WTC11 (cell line): ENCODE measurements at regions not wholly inside any gene's neighbourhood (a gene's known extent, or its start where the extent isn't known, plus 50 kb on each side); places are given as distances from the start of the nearest gene placed in this dataset.
"Not testable (repeated sequence)": the region's sequence is repeated elsewhere in the genome, so short reads cannot be mapped to it uniquely, and the experiment has no call there.

ENCODE experiments used
- ATAC-seq: fragments of 200-7000 bp; cut with Tn5 transposase; 2 replicates; pipeline ENCODE4 v1.10.0; 2021; ENCODE audit warnings: mild to moderate bottlenecking, moderate library complexity
- CTCF ChIA-PET: fragments of 300-600 bp; sonication (Branson Sonifier 250); formaldehyde crosslinking; loops from one replicate; lab custom pipeline; 2021; ENCODE audit warnings: antibody characterized with exemption; lab: Charles Lee
- POLR2A ChIA-PET: fragments of 350-600 bp; sonication (Branson Sonifier 250); formaldehyde crosslinking; loops from one replicate; lab custom pipeline; 2021; ENCODE audit warnings: antibody characterized with exemption; lab: Charles Lee
- DNase-seq: peaks from one replicate; pipeline ENCODE4 v3.0.0; 2021; ENCODE audit warnings: low spot score
- H3K27ac Mint-ChIP-seq: 2 replicates; pipeline ENCODE4 v1.8.0; 2021; ENCODE audit warnings: mixed read lengths
- H3K27me3 Mint-ChIP-seq: 2 replicates; pipeline ENCODE4 v1.8.0; 2021; ENCODE audit warnings: low read depth, mild to moderate bottlenecking, moderate library complexity, mixed read lengths
- H3K36me3 Mint-ChIP-seq: 2 replicates; pipeline ENCODE4 v1.8.0; 2021; ENCODE audit warnings: mixed read lengths
- H3K4me1 Mint-ChIP-seq: 2 replicates; pipeline ENCODE4 v1.8.0; 2022; ENCODE audit warnings: mixed read lengths
- H3K4me3 Mint-ChIP-seq: 2 replicates; pipeline ENCODE4 v1.8.0; 2021; ENCODE audit warnings: mild to moderate bottlenecking, moderate library complexity, mixed read lengths
- H3K9me3 Mint-ChIP-seq: 2 replicates; pipeline ENCODE4 v1.8.0; 2021; ENCODE audit warnings: mixed read lengths
- HMGXB4 ChIP-seq: sonication (generic); formaldehyde crosslinking; IDR thresholded peaks from 2 replicates; pipeline ENCODE4 v1.8.1; 2023; ENCODE audit warnings: mild to moderate bottlenecking, moderate library complexity, missing genetic modification reagents
- NR1H2 ChIP-seq: sonication (generic); formaldehyde crosslinking; IDR thresholded peaks from 2 replicates; pipeline ENCODE4 v1.9.0; 2021; ENCODE audit warnings: mild to moderate bottlenecking, moderate library complexity, missing genetic modification reagents
- USF2 ChIP-seq: sonication (generic); formaldehyde crosslinking; IDR thresholded peaks from 2 replicates; pipeline ENCODE4 v1.8.1; 2023; ENCODE audit warnings: mild to moderate bottlenecking, missing genetic modification reagents, moderate library complexity
- ZBTB21 ChIP-seq: sonication (generic); formaldehyde crosslinking; IDR thresholded peaks from 2 replicates; pipeline ENCODE4 v1.8.1; 2023; ENCODE audit warnings: mild to moderate bottlenecking, missing genetic modification reagents, borderline replicate concordance
- ZNF416 ChIP-seq: fragments of 250-450 bp; sonication (Bioruptor Pico); IDR thresholded peaks from 2 replicates; pipeline ENCODE4 v1.9.0; 2021; ENCODE audit warnings: mild to moderate bottlenecking, inconsistent platforms
- TF ChIP-seq, protein P1 (sequence below): sonication (generic); formaldehyde crosslinking; IDR thresholded peaks from 2 replicates; pipeline ENCODE4 v1.8.0; 2023; ENCODE audit warnings: mild to moderate bottlenecking, missing genetic modification reagents

- H3K27me3 Mint-ChIP-seq, result peaks cover 66% of the 10 kb centered on the region
- H3K9me3 Mint-ChIP-seq, result no peaks in the 10 kb centered on the region
- no peaks in the 10 kb centered on the region for H3K36me3 Mint-ChIP-seq
- peaks cover 10% of the 10 kb centered on the region for H3K4me1 Mint-ChIP-seq
- ChIA-PET CTCF (interaction anchor here (0.6 to 3.3 kb wide), 5 partner anchors 13 to 586 kb away, joined by 3 to 24 read pairs (median 5); no protein-coding TSS in a partner anchor), POLR2A (no interaction called here)
- no peak for DNase-seq
- peak overlapping the region; percentile 87 for H3K4me3 Mint-ChIP-seq
- 0 out of 2 replicates have a peak, but pooled peaks have one; percentile 32 for TF ChIP-seq USF2 (CRISPR knock-in tag)
- TF ChIP-seq ZNF416 (CRISPR knock-in tag), result no peak
- ATAC-seq, result peak; percentile 77
- no peak overlapping the region for H3K27ac Mint-ChIP-seq
Measured at GRCh38 chr22:25281675-25282345, 62.4 kb downstream of the CRYBB2 start.

DNA sequence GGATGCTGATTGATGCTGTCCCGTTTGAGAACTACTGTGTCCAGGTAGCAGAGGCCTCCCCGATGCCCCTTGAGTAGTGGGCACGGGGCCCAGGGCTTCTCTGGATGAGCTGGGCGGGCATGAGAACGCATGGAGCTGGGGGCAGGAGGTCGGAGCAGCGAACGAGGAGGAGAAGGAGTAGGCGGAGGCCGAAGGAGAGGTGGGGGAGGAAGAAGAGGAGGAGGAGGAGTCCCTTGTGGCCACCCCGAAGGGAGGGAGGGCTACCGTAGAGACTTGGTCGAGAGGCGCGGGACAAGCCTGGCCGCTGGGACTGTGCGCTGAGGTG is 62.9 kb downstream of the CRYBB2 start:
- POLR2A ChIA-PET, result no interaction called here

GRCh38 chr22:25282671-25283561 is 63.5 kb downstream of the CRYBB2 start:
- POLR2A ChIA-PET, result no interaction called here
- H3K4me1 Mint-ChIP-seq, result peaks cover 10% of the 10 kb centered on the region
- no peaks in the 10 kb centered on the region for H3K9me3 Mint-ChIP-seq
- H3K27me3 Mint-ChIP-seq, result peaks cover 65% of the 10 kb centered on the region
- no peak overlapping the region for H3K27ac Mint-ChIP-seq
- no peaks in the 10 kb centered on the region for H3K36me3 Mint-ChIP-seq
- CTCF ChIA-PET, result interaction anchor here (0.6 to 3.3 kb wide), 5 partner anchors 47 to 361 kb away, joined by 3 to 24 read pairs (median 6); no protein-coding TSS in a partner anchor
- peak overlapping the region; percentile 87 for H3K4me3 Mint-ChIP-seq
- peak; percentile 30 for DNase-seq
- ATAC-seq, result peak; percentile 47
- TF ChIP-seq ZBTB21 (CRISPR knock-in tag) (no peak), HMGXB4 (CRISPR knock-in tag) (peak; percentile 36; the same call in 1 of the 2 replicates)

More for the DNA sequence above, 62.9 kb downstream of the CRYBB2 start:
- Mint-ChIP-seq H3K27me3 (peaks cover 66% of the 10 kb centered on the region), H3K9me3 (no peaks in the 10 kb centered on the region), H3K4me1 (peaks cover 10% of the 10 kb centered on the region), H3K27ac (no peak overlapping the region), H3K36me3 (no peaks in the 10 kb centered on the region), H3K4me3 (peak overlapping the region; percentile 87)
- no peak for TF ChIP-seq NR1H2 (CRISPR knock-in tag)
- TF ChIP-seq, protein P1, sequence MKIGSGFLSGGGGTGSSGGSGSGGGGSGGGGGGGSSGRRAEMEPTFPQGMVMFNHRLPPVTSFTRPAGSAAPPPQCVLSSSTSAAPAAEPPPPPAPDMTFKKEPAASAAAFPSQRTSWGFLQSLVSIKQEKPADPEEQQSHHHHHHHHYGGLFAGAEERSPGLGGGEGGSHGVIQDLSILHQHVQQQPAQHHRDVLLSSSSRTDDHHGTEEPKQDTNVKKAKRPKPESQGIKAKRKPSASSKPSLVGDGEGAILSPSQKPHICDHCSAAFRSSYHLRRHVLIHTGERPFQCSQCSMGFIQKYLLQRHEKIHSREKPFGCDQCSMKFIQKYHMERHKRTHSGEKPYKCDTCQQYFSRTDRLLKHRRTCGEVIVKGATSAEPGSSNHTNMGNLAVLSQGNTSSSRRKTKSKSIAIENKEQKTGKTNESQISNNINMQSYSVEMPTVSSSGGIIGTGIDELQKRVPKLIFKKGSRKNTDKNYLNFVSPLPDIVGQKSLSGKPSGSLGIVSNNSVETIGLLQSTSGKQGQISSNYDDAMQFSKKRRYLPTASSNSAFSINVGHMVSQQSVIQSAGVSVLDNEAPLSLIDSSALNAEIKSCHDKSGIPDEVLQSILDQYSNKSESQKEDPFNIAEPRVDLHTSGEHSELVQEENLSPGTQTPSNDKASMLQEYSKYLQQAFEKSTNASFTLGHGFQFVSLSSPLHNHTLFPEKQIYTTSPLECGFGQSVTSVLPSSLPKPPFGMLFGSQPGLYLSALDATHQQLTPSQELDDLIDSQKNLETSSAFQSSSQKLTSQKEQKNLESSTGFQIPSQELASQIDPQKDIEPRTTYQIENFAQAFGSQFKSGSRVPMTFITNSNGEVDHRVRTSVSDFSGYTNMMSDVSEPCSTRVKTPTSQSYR (CRISPR knock-in tag), result no peak
- DNase-seq (no peak), ATAC-seq (peak; percentile 68)
- CTCF ChIA-PET, result interaction anchor here (0.6 to 3.3 kb wide), 4 partner anchors 46 to 360 kb away, joined by 3 to 24 read pairs (median 6); no protein-coding TSS in a partner anchor

GRCh38 chr22:25288481-25288880 is 69.0 kb downstream of the CRYBB2 start:
- H3K36me3 Mint-ChIP-seq, CTCF ChIA-PET, H3K9me3 Mint-ChIP-seq, DNase-seq, POLR2A ChIA-PET, ATAC-seq, H3K27ac Mint-ChIP-seq, H3K4me3 Mint-ChIP-seq, H3K4me1 Mint-ChIP-seq: not testable (repeated sequence)
- peaks cover 22% of the 10 kb centered on the region for H3K27me3 Mint-ChIP-seq

- POLR2A ChIA-PET, H3K9me3 Mint-ChIP-seq, H3K4me1 Mint-ChIP-seq, H3K4me3 Mint-ChIP-seq, H3K27me3 Mint-ChIP-seq, DNase-seq, H3K27ac Mint-ChIP-seq, ATAC-seq, H3K36me3 Mint-ChIP-seq, CTCF ChIA-PET: not testable (repeated sequence)
Measured at GRCh38 chr22:25301912-25302311, 82.5 kb downstream of the CRYBB2 start.

GRCh38 chr22:25309586-25309985 is 90.1 kb downstream of the CRYBB2 start:
- H3K4me3 Mint-ChIP-seq, H3K36me3 Mint-ChIP-seq, H3K27me3 Mint-ChIP-seq, H3K27ac Mint-ChIP-seq, ATAC-seq, H3K9me3 Mint-ChIP-seq, DNase-seq, H3K4me1 Mint-ChIP-seq, POLR2A ChIA-PET: not testable (repeated sequence)
- CTCF ChIA-PET, result interaction anchor here (0.7 kb wide), 1 partner anchor 593 kb away, joined by 3 read pairs; no protein-coding TSS in a partner anchor

- H3K4me1 Mint-ChIP-seq, H3K36me3 Mint-ChIP-seq, POLR2A ChIA-PET, DNase-seq, H3K27me3 Mint-ChIP-seq, CTCF ChIA-PET, H3K9me3 Mint-ChIP-seq, H3K4me3 Mint-ChIP-seq, H3K27ac Mint-ChIP-seq: not testable (repeated sequence)
- ATAC-seq, result peak; percentile 79
Measured at GRCh38 chr22:25311924-25312323, 92.5 kb downstream of the CRYBB2 start.
